ENCODE measurements at regions not wholly inside any gene's neighbourhood (a gene's known extent, or its start where the extent isn't known, plus 50 kb on each side); places are given as distances from the start of the nearest gene placed in this dataset.

DNA sequence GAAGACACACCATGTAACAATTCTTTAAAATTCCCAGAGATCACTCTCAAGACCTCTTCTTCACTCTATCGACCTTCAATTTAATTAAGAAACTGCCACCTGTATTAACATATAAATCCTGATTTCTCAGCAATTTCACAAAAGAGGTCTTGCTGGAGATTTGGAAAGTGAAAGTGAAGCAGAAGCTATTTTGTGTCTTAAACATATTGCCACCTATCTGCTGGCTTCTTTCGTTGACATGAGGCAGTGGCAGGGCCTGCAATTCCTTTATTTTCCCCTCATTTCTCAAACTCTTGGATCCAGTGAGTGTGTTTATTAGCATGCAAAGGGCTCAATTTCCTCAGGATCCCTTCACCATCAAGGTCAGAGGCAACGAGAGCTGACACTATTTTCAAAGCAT lies 780.2 kb upstream of the SLITRK1 start:
- H3K27ac ChIP-seq: no peak overlapping the region
- H3K27me3 ChIP-seq (replicated peaks in 1 of 7): no peaks in the 10 kb centered on the region
- intact Hi-C loops (cut with DNase I; ENCODE audit: low total_unique reads): no loop called here
- WGBS, 5 donors: 47 to 57% (median 49%) methylated on average over 3 of the region's 3 CpGs
- H3K4me3 ChIP-seq: no peak overlapping the region
- no peaks in the 10 kb centered on the region for H3K36me3 ChIP-seq
- H3K4me1 ChIP-seq: no peaks in the 10 kb centered on the region
- no peak for DNase-seq
- no peak for TF ChIP-seq CTCF (IDR thresholded peaks at IDR 0.05 in 8 of 11, conservative IDR thresholded peaks at IDR 0.05 in 3 of 11)
- no peak for TF ChIP-seq POLR2A (IDR thresholded peaks at IDR 0.05)
- no peak for TF ChIP-seq POLR2AphosphoS5 (IDR thresholded peaks at IDR 0.05)
- H3K9me3 ChIP-seq: no peaks in the 10 kb centered on the region

- no peak overlapping the region for H3K27ac ChIP-seq
- H3K4me3 ChIP-seq: no peak overlapping the region
- intact Hi-C loops (cut with DNase I; ENCODE audit: low total_unique reads): no loop called here
- H3K36me3 ChIP-seq: no peaks in the 10 kb centered on the region
- no peaks in the 10 kb centered on the region for H3K4me1 ChIP-seq
- H3K9me3 ChIP-seq: no peaks in the 10 kb centered on the region
- no peaks in the 10 kb centered on the region for H3K27me3 ChIP-seq (replicated peaks in 1 of 7)
- no peak for TF ChIP-seq POLR2A (IDR thresholded peaks at IDR 0.05)
- 70 to 88% (median 76%) methylated on average over 5 of the region's 5 CpGs for WGBS, 5 donors
- DNase-seq: no peak
These were observed 779.4 kb upstream of the SLITRK1 start for GRCh38 chr13:84661718-84662117.

GRCh38 chr13:84659359-84659661 lies 777.0 kb upstream of the SLITRK1 start:
- H3K4me1 ChIP-seq: no peaks in the 10 kb centered on the region
- H3K36me3 ChIP-seq: no peaks in the 10 kb centered on the region
- H3K4me3 ChIP-seq: no peak overlapping the region
- no peak for DNase-seq
- H3K27me3 ChIP-seq (replicated peaks in 1 of 7): no peaks in the 10 kb centered on the region
- no peaks in the 10 kb centered on the region for H3K9me3 ChIP-seq
- TF ChIP-seq POLR2A (IDR thresholded peaks at IDR 0.05) (no peak), CTCF (IDR thresholded peaks at IDR 0.05 in 8 of 11, conservative IDR thresholded peaks at IDR 0.05 in 3 of 11) (no peak), POLR2AphosphoS5 (IDR thresholded peaks at IDR 0.05) (no peak)
- no peak overlapping the region for H3K27ac ChIP-seq
- intact Hi-C loops (cut with DNase I; ENCODE audit: low total_unique reads): no loop called here

GRCh38 chr13:84658491-84659358 lies 776.5 kb upstream of the SLITRK1 start:
- Histone ChIP-seq H3K27ac (no peak overlapping the region), H3K4me3 (no peak overlapping the region), H3K27me3 (replicated peaks in 1 of 7) (no peaks in the 10 kb centered on the region), H3K36me3 (no peaks in the 10 kb centered on the region), H3K4me1 (no peaks in the 10 kb centered on the region), H3K9me3 (no peaks in the 10 kb centered on the region)
- intact Hi-C loops (cut with DNase I; ENCODE audit: low total_unique reads): no loop called here
- DNase-seq: no peak
- WGBS, 5 donors: 83 to 96% (median 90%) methylated on average over 3 of the region's 3 CpGs
- TF ChIP-seq POLR2A (IDR thresholded peaks at IDR 0.05): no peak
- no peak for TF ChIP-seq CTCF (IDR thresholded peaks at IDR 0.05 in 8 of 11, conservative IDR thresholded peaks at IDR 0.05 in 3 of 11)
- TF ChIP-seq POLR2AphosphoS5 (IDR thresholded peaks at IDR 0.05): no peak
